Testis (tissue), 2 donors: ENCODE measurements at regions not wholly inside any gene's neighbourhood (a gene's known extent, or its start where the extent isn't known, plus 50 kb on each side); places are given as distances from the start of the nearest gene placed in this dataset.

ENCODE experiments used
- CTCF ChIP-seq, 3 experiments: fragments of 450-650 bp in 2 of 3; fragments of 200-600 bp in 1 of 3; sonication (generic) in 1 of 3; IDR thresholded peaks; one replicate each; pipeline ENCODE4 v1.5.1; 2016 to 2019; ENCODE audit warnings: antibody characterized with exemption in 3 of 3, mild to moderate bottlenecking in 2 of 3, moderate library complexity in 1 of 3
- POLR2A ChIP-seq: fragments of 450-650 bp; IDR thresholded peaks from one replicate; pipeline ENCODE4 v1.6.1; 2017; ENCODE audit warnings: antibody characterized with exemption, mild to moderate bottlenecking, moderate library complexity

- TF ChIP-seq CTCF (IDR thresholded peaks at IDR 0.05): no peak
- TF ChIP-seq POLR2A: no peak
These were observed 221.4 kb upstream of the RREB1 start for GRCh38 chr6:6886171-6886885.
